K562 (cell line): ENCODE measurements at regions not wholly inside any gene's neighbourhood (a gene's known extent, or its start where the extent isn't known, plus 50 kb on each side); places are given as distances from the start of the nearest gene placed in this dataset.

Experiments used
- BRF1 ChIP-seq: IDR thresholded peaks from 3 replicates; pipeline ENCODE4 v1.6.1; 2011; ENCODE audit warnings: borderline replicate concordance, mild to moderate bottlenecking; ENCODE audit not compliant: insufficient read length; ENCODE audit errors: extremely low read depth
- E2F5 ChIP-seq: sonication (generic); formaldehyde crosslinking; IDR thresholded peaks from 2 replicates; pipeline ENCODE4 v1.8.0; 2022; ENCODE audit warnings: mild to moderate bottlenecking, missing genetic modification reagents
- FOXP1 ChIP-seq: sonication (generic); formaldehyde crosslinking; IDR thresholded peaks from 2 replicates; pipeline ENCODE4 v1.8.0; 2022; ENCODE audit warnings: mild to moderate bottlenecking, missing genetic modification reagents
- GTF2B ChIP-seq: IDR thresholded peaks from 2 replicates; pipeline ENCODE4 v1.6.1; 2011; ENCODE audit not compliant: insufficient read length; ENCODE audit errors: extremely low read depth
- SETDB1 ChIP-seq: IDR thresholded peaks from one replicate; pipeline ENCODE4 v1.6.1; 2012; ENCODE audit warnings: low read length, control low read depth, inconsistent platforms
- TBP ChIP-seq: optimal IDR thresholded peaks from 2 replicates; pipeline ENCODE3; 2011; ENCODE audit warnings: low read depth, low read length, improper control_type of control experiment
- TF ChIP-seq, protein P1 (sequence below): fragments of 450-650 bp; IDR thresholded peaks from 2 replicates; pipeline ENCODE4 v1.6.1; 2014; ENCODE audit warnings: low read depth, mild to moderate bottlenecking, moderate library complexity, borderline replicate concordance

DNA sequence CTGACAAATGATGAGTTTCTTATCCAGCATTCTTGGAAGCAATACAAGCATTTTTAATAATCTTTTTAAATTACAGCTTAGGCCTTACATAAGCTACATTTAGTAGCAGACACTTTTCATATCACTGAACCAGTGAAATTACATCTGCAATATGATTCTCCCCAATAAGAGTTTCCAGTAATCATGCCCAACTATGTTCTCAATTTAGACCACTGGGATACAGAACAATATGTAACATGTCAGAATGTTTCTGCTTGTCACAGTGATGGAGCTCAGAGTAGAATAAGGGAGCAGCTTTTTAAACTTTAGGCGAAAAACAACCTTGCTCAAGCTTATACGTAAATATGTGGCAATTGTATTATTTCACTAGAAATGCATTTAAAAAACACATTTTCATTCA, 1132.2 kb downstream of the FAT4 start:
- TF ChIP-seq TBP (no peak), BRF1 (no peak), E2F5 (no peak), SETDB1 (no peak), GTF2B (no peak), FOXP1 (CRISPR knock-in tag) (no peak)
- TF ChIP-seq, protein P1, sequence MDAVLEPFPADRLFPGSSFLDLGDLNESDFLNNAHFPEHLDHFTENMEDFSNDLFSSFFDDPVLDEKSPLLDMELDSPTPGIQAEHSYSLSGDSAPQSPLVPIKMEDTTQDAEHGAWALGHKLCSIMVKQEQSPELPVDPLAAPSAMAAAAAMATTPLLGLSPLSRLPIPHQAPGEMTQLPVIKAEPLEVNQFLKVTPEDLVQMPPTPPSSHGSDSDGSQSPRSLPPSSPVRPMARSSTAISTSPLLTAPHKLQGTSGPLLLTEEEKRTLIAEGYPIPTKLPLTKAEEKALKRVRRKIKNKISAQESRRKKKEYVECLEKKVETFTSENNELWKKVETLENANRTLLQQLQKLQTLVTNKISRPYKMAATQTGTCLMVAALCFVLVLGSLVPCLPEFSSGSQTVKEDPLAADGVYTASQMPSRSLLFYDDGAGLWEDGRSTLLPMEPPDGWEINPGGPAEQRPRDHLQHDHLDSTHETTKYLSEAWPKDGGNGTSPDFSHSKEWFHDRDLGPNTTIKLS: no peak
